Neural cell (in vitro differentiated cells): ENCODE measurements at regions not wholly inside any gene's neighbourhood (a gene's known extent, or its start where the extent isn't known, plus 50 kb on each side); places are given as distances from the start of the nearest gene placed in this dataset.
A peak's percentile ranks its signal among the peaks of the same experiment; 100 is the strongest.

Source experiments
- EP300 ChIP-seq: fragments of 450-650 bp; conservative IDR thresholded peaks from 2 replicates; pipeline ENCODE4 v1.6.1; 2014; ENCODE audit warnings: antibody characterized with exemption, mild to moderate bottlenecking, moderate library complexity; ENCODE audit not compliant: poor library complexity, severe bottlenecking
- MXI1 ChIP-seq: fragments of 450-650 bp; conservative IDR thresholded peaks from 2 replicates; pipeline ENCODE4 v1.6.1; 2014; ENCODE audit warnings: antibody characterized with exemption, mild to moderate bottlenecking; ENCODE audit not compliant: poor library complexity, severe bottlenecking
- SMC3 ChIP-seq: fragments of 450-650 bp; conservative IDR thresholded peaks from 2 replicates; pipeline ENCODE4 v1.6.1; 2014; ENCODE audit warnings: antibody characterized with exemption, mild to moderate bottlenecking, moderate library complexity; ENCODE audit not compliant: poor library complexity
- TF ChIP-seq, protein P1 (sequence below): fragments of 450-650 bp; IDR thresholded peaks from 2 replicates; pipeline ENCODE4 v1.5.1; 2014; ENCODE audit warnings: antibody characterized with exemption, mild to moderate bottlenecking, moderate library complexity; ENCODE audit not compliant: poor library complexity, severe bottlenecking

- TF ChIP-seq EP300 = no peak
- TF ChIP-seq, protein P1, sequence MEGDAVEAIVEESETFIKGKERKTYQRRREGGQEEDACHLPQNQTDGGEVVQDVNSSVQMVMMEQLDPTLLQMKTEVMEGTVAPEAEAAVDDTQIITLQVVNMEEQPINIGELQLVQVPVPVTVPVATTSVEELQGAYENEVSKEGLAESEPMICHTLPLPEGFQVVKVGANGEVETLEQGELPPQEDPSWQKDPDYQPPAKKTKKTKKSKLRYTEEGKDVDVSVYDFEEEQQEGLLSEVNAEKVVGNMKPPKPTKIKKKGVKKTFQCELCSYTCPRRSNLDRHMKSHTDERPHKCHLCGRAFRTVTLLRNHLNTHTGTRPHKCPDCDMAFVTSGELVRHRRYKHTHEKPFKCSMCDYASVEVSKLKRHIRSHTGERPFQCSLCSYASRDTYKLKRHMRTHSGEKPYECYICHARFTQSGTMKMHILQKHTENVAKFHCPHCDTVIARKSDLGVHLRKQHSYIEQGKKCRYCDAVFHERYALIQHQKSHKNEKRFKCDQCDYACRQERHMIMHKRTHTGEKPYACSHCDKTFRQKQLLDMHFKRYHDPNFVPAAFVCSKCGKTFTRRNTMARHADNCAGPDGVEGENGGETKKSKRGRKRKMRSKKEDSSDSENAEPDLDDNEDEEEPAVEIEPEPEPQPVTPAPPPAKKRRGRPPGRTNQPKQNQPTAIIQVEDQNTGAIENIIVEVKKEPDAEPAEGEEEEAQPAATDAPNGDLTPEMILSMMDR = peak; percentile 36
- no peak for TF ChIP-seq MXI1
- TF ChIP-seq SMC3 = no peak
Observed at GRCh38 chr7:142438235-142438922, 180.5 kb upstream of the PRSS58 start.
